SK-N-SH (cell line): ENCODE measurements at regions not wholly inside any gene's neighbourhood (a gene's known extent, or its start where the extent isn't known, plus 50 kb on each side); places are given as distances from the start of the nearest gene placed in this dataset.

Experiments used
- CTCF ChIA-PET: fragments of 300-600, 350-600 bp; formaldehyde crosslinking; extraction: SDS; loops from one replicate; lab custom pipeline; 2021; lab: Yijun Ruan, JAX
- POLR2A ChIA-PET: fragments of 350-600 bp; sonication (Branson Sonifier 250); formaldehyde crosslinking; extraction: SDS; loops from one replicate; lab custom pipeline; 2020; ENCODE audit warnings: antibody characterized with exemption, inconsistent platforms; lab: Yijun Ruan, JAX
- DNase-seq: peaks from one replicate; pipeline ENCODE4 v3.0.0; 2012
- H2AFZ ChIP-seq: fragments of 200-600 bp; sonication (generic); 2 replicates; pipeline ENCODE4 v1.8.1; 2016; ENCODE audit warnings: antibody characterized with exemption, mild to moderate bottlenecking, low read depth
- H3F3A ChIP-seq: fragments of 200-600 bp; sonication (generic); replicated peaks from 2 replicates; pipeline ENCODE3; 2016; ENCODE audit warnings: antibody characterized with exemption, mild to moderate bottlenecking; ENCODE audit not compliant: insufficient read depth
- H3K27ac ChIP-seq, 2 experiments: fragments of 200-500 bp in 1 of 2; fragments of 200-600 bp in 1 of 2; sonication (Bioruptor generic) in 1 of 2; sonication (generic), shearing (Covaris generic) in 1 of 2; 2 replicates each; pipeline versions ENCODE4 v1.5.1 to v1.6.1; 2014 to 2016; ENCODE audit warnings: low read depth in 2 of 2, inconsistent platforms in 1 of 2, low read length in 1 of 2, mild to moderate bottlenecking in 1 of 2, mixed read lengths in 1 of 2
- H3K27me3 ChIP-seq: fragments of 200-600 bp; sonication (generic), shearing (Covaris generic); 2 replicates; pipeline ENCODE4 v1.6.1; 2016; ENCODE audit warnings: mixed run types; ENCODE audit not compliant: insufficient read depth
- H3K36me3 ChIP-seq, 2 experiments: fragments of 200-500 bp in 1 of 2; fragments of 200-600 bp in 1 of 2; sonication (Bioruptor generic) in 1 of 2; sonication (generic) in 1 of 2; replicated peaks in 1 of 2; 2 replicates each; pipeline versions ENCODE3 to v1.5.1; 2014 to 2016; ENCODE audit warnings: low read length in 1 of 2, mild to moderate bottlenecking in 1 of 2; ENCODE audit not compliant: insufficient read depth in 2 of 2, control insufficient read depth in 1 of 2
- H3K4me1 ChIP-seq, 2 experiments: fragments of 200-500 bp in 1 of 2; fragments of 200-600 bp in 1 of 2; sonication (Bioruptor generic) in 1 of 2; sonication (generic), shearing (Covaris generic) in 1 of 2; 2 replicates each; pipeline versions ENCODE4 v1.5.1 to v1.6.1; 2014 to 2016; ENCODE audit warnings: low read depth in 1 of 2, low read length in 1 of 2, mixed run types in 1 of 2; ENCODE audit not compliant: insufficient read depth in 2 of 2, control insufficient read depth in 1 of 2
- H3K4me2 ChIP-seq: fragments of 200-600 bp; sonication (generic), shearing (Covaris generic); 2 replicates; pipeline ENCODE4 v1.6.1; 2017; ENCODE audit warnings: mixed run types
- H3K4me3 ChIP-seq, 2 experiments: fragments of 200-500 bp in 1 of 2; fragments of 200-600 bp in 1 of 2; sonication (Bioruptor generic) in 1 of 2; sonication (generic), shearing (Covaris generic) in 1 of 2; 2 replicates each; pipeline versions ENCODE4 v1.5.1 to v1.8.1; 2014 to 2016; ENCODE audit warnings: low read depth in 2 of 2, inconsistent platforms in 1 of 2, low read length in 1 of 2, mild to moderate bottlenecking in 1 of 2, mixed read lengths in 1 of 2, moderate library complexity in 1 of 2
- H3K79me2 ChIP-seq: fragments of 200-600 bp; sonication (generic); 2 replicates; pipeline ENCODE4 v1.8.1; 2017; ENCODE audit warnings: mild to moderate bottlenecking; ENCODE audit not compliant: insufficient read depth
- H3K9ac ChIP-seq: fragments of 200-600 bp; sonication (generic); 2 replicates; pipeline ENCODE4 v1.6.1; 2017; ENCODE audit warnings: mixed run types
- H3K9me2 ChIP-seq: fragments of 200-600 bp; sonication (generic); 2 replicates; pipeline ENCODE4 v1.6.1; 2017; ENCODE audit warnings: mixed run types
- H3K9me3 ChIP-seq: fragments of 200-600 bp; sonication (generic); 2 replicates; pipeline ENCODE4 v1.6.1; 2017; ENCODE audit warnings: mixed run types, mild to moderate bottlenecking, moderate library complexity
- H4K20me1 ChIP-seq: fragments of 200-600 bp; sonication (generic); 2 replicates; pipeline ENCODE4 v1.6.1; 2017; ENCODE audit warnings: mild to moderate bottlenecking, mixed run types; ENCODE audit not compliant: insufficient read depth
- ELF1 ChIP-seq: IDR thresholded peaks from 2 replicates; pipeline ENCODE4 v1.4.0; 2012
- EP300 ChIP-seq, 2 experiments: IDR thresholded peaks; 2 replicates each; pipeline versions ENCODE4 v1.4.0 to v1.6.1; 2012; ENCODE audit warnings: borderline replicate concordance in 1 of 2, low read depth in 1 of 2, low read length in 1 of 2
- EZH2phosphoT487 ChIP-seq: fragments of 200-600 bp; sonication (generic); IDR thresholded peaks from 2 replicates; pipeline ENCODE4 v1.6.1; 2017; ENCODE audit warnings: low read depth, mixed run types, mild to moderate bottlenecking, antibody characterized with exemption, moderate library complexity, borderline replicate concordance
- GABPA ChIP-seq: IDR thresholded peaks from 2 replicates; pipeline ENCODE4 v1.4.0; 2012; ENCODE audit warnings: low read depth, mild to moderate bottlenecking
- JUND ChIP-seq: IDR thresholded peaks from 2 replicates; pipeline ENCODE4 v1.4.0; 2012
- MEF2A ChIP-seq: IDR thresholded peaks from 2 replicates; pipeline ENCODE4 v1.4.0; 2012; ENCODE audit warnings: low read depth, borderline replicate concordance
- MXI1 ChIP-seq: IDR thresholded peaks from 2 replicates; pipeline ENCODE4 v1.6.1; 2012; ENCODE audit warnings: mild to moderate bottlenecking, low read depth, low read length, improper control_type of control experiment
- NRF1 ChIP-seq: IDR thresholded peaks from 2 replicates; pipeline ENCODE4 v1.6.1; 2012; ENCODE audit warnings: low read depth, mild to moderate bottlenecking, low read length
- POLR2AphosphoS5 ChIP-seq: IDR thresholded peaks from 2 replicates; pipeline ENCODE4 v1.6.1; 2012; ENCODE audit warnings: low read depth, low read length
- RFX5 ChIP-seq: IDR thresholded peaks from 2 replicates; pipeline ENCODE4 v1.6.1; 2012; ENCODE audit warnings: mild to moderate bottlenecking, improper control_type of control experiment, low read length
- TCF12 ChIP-seq: IDR thresholded peaks from 2 replicates; pipeline ENCODE4 v1.4.0; 2012
- TEAD4 ChIP-seq: IDR thresholded peaks from 2 replicates; pipeline ENCODE4 v1.4.0; 2012; ENCODE audit warnings: mild to moderate bottlenecking, borderline replicate concordance; ENCODE audit not compliant: insufficient read depth
- YY1 ChIP-seq: IDR thresholded peaks from 2 replicates; pipeline ENCODE4 v1.4.0; 2012; ENCODE audit warnings: low read depth, mild to moderate bottlenecking
- WGBS: methylation state at CpG from one replicate; pipeline ENCODE4 v1.1.6; 2017; ENCODE audit warnings: low lambda C conversion rate; 5-methylcytosine and 5-hydroxymethylcytosine counted together
- TF ChIP-seq, protein P1 (sequence below): fragments of 200-600 bp; sonication (generic); IDR thresholded peaks from 2 replicates; pipeline ENCODE4 v1.6.1; 2017; ENCODE audit warnings: antibody characterized with exemption, mild to moderate bottlenecking, moderate library complexity
- TF ChIP-seq, protein P2 (sequence below): fragments of 150-350 bp; IDR thresholded peaks from 2 replicates; pipeline ENCODE4 v1.6.1; 2016; ENCODE audit warnings: mild to moderate bottlenecking, low read depth, low read length
- TF ChIP-seq, protein P3 (sequence below): IDR thresholded peaks from 2 replicates; pipeline ENCODE4 v1.4.0; 2012; ENCODE audit warnings: low read depth
- TF ChIP-seq, protein P4 (sequence below): IDR thresholded peaks from 2 replicates; pipeline ENCODE4 v1.6.1; 2012; ENCODE audit warnings: mild to moderate bottlenecking, low read depth, low read length, moderate library complexity

DNA sequence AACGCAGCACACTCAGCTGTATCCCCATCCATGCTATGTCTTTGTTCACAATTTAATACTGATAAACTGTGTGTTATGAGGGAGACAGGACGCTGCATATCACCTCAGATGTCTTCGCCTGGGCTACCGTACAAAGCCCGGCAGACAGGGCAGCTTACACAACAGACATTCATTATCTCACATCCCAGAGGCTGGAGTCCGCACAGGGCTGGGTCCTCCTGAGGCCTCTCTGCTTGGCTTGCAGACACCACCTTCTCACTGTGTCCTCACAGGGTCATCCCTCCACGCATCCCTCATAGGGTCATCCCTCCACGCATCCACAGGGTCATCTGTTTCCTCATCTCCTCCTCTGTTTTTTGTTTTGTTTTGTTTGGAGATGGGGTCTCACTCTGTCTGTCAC, 61.2 kb downstream of the SHANK2 start (continued):
- TF ChIP-seq YY1 (no peak), TCF12 (no peak), ELF1 (no peak), EP300 (IDR thresholded peaks at IDR 0.05; ENCODE audit: borderline replicate concordance in 1 of 2, low read depth in 1 of 2, low read length in 1 of 2) (no peak), GABPA (no peak)
- TF ChIP-seq, protein P1, sequence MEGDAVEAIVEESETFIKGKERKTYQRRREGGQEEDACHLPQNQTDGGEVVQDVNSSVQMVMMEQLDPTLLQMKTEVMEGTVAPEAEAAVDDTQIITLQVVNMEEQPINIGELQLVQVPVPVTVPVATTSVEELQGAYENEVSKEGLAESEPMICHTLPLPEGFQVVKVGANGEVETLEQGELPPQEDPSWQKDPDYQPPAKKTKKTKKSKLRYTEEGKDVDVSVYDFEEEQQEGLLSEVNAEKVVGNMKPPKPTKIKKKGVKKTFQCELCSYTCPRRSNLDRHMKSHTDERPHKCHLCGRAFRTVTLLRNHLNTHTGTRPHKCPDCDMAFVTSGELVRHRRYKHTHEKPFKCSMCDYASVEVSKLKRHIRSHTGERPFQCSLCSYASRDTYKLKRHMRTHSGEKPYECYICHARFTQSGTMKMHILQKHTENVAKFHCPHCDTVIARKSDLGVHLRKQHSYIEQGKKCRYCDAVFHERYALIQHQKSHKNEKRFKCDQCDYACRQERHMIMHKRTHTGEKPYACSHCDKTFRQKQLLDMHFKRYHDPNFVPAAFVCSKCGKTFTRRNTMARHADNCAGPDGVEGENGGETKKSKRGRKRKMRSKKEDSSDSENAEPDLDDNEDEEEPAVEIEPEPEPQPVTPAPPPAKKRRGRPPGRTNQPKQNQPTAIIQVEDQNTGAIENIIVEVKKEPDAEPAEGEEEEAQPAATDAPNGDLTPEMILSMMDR = no peak

DNA sequence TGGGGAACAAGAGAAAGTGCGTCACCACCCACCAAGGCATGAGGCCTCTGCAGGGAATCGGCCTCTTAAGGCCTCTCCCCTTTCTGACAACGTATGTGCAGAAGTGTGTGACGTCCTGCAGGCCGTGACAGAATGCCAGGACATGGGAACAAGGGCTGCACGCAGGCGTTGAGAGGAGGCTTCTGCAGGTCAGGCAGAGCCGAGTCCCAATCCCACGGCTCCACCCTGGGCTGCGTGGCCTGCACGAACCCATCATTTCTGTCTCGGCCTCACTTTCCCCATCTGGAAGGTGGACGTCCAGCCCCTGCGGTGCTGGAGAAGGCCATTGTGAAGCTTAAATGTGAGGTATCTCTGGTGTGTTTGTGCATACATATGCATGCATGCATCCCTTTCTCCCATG, 61.8 kb downstream of the SHANK2 start:
- Histone ChIP-seq H4K20me1 (no peaks in the 10 kb centered on the region), H3K9me2 (no peaks in the 10 kb centered on the region), H3K9me3 (no peaks in the 10 kb centered on the region), H3K4me1 (no peaks in the 10 kb centered on the region), H3K4me2 (no peak overlapping the region), H3K27me3 (no peaks in the 10 kb centered on the region), H3K9ac (no peak overlapping the region), H3K27ac (no peak overlapping the region), H3K36me3 (no peaks in the 10 kb centered on the region), H3K4me3 (no peak overlapping the region), H3K79me2 (no peaks in the 10 kb centered on the region), H3F3A (no peaks in the 10 kb centered on the region)
- POLR2A ChIA-PET = no interaction called here
- 71% methylated on average over 11 of the region's 14 CpGs for WGBS
- no peak for TF ChIP-seq NRF1
- TF ChIP-seq, all 33 proteins: peak for 0
- no peak for DNase-seq
- CTCF ChIA-PET = no interaction called here
- no peak overlapping the region for H2AFZ ChIP-seq

DNA sequence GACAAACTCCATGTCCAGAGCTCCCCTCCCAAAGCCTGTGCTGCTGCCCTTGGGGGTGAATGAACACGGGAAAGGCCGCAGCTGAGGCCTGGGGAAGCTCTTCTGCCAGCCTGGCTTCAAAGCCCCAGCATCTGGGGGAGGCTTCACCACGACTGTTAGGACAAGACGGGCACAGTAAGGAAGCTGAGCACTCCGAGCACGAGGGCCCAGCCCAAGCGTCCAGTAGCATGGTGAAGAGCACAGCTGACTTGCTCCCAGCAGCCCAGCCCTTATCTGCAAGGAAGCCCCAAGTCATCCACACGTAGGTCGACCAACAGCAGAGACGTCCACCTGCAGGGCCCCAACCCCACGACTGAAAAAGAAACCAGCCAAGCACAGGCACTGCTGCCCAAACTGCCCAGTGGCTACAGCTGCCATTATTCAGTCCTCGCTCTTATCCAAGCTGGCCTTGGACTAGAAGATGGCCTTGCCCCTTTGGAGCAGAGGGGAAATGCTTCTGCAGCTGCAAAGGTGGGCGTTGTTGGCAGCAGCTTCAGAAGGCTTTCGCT, 62.5 kb downstream of the SHANK2 start:
- no peaks in the 10 kb centered on the region for H3F3A ChIP-seq
- no peak overlapping the region for H2AFZ ChIP-seq
- H3K9me3 ChIP-seq = no peaks in the 10 kb centered on the region
- no peaks in the 10 kb centered on the region for H3K36me3 ChIP-seq
- H3K9me2 ChIP-seq = no peaks in the 10 kb centered on the region
- no peaks in the 10 kb centered on the region for H3K4me1 ChIP-seq
- H3K27me3 ChIP-seq = no peaks in the 10 kb centered on the region
- H3K79me2 ChIP-seq = no peaks in the 10 kb centered on the region
- H3K4me3 ChIP-seq = no peak overlapping the region
- DNase-seq = no peak
- H4K20me1 ChIP-seq = no peaks in the 10 kb centered on the region
- ChIA-PET POLR2A (no interaction called here), CTCF (interaction anchor here (0.6 kb wide), 1 partner anchor 182 kb away, joined by 3 read pairs; no protein-coding TSS in a partner anchor)
- no peak overlapping the region for H3K4me2 ChIP-seq
- no peak overlapping the region for H3K27ac ChIP-seq
- no peak overlapping the region for H3K9ac ChIP-seq
- 26% methylated on average over 6 of the region's 14 CpGs for WGBS
- no peak for TF ChIP-seq GABPA
- TF ChIP-seq, protein P2, sequence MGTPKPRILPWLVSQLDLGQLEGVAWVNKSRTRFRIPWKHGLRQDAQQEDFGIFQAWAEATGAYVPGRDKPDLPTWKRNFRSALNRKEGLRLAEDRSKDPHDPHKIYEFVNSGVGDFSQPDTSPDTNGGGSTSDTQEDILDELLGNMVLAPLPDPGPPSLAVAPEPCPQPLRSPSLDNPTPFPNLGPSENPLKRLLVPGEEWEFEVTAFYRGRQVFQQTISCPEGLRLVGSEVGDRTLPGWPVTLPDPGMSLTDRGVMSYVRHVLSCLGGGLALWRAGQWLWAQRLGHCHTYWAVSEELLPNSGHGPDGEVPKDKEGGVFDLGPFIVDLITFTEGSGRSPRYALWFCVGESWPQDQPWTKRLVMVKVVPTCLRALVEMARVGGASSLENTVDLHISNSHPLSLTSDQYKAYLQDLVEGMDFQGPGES = no peak
- no peak for TF ChIP-seq MEF2A
- TF ChIP-seq, protein P3, sequence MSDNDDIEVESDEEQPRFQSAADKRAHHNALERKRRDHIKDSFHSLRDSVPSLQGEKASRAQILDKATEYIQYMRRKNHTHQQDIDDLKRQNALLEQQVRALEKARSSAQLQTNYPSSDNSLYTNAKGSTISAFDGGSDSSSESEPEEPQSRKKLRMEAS = no peak
- TF ChIP-seq JUND = no peak
- TF ChIP-seq, protein P1 = no peak
- TF ChIP-seq EZH2phosphoT487 = no peak
- TF ChIP-seq, protein P4, sequence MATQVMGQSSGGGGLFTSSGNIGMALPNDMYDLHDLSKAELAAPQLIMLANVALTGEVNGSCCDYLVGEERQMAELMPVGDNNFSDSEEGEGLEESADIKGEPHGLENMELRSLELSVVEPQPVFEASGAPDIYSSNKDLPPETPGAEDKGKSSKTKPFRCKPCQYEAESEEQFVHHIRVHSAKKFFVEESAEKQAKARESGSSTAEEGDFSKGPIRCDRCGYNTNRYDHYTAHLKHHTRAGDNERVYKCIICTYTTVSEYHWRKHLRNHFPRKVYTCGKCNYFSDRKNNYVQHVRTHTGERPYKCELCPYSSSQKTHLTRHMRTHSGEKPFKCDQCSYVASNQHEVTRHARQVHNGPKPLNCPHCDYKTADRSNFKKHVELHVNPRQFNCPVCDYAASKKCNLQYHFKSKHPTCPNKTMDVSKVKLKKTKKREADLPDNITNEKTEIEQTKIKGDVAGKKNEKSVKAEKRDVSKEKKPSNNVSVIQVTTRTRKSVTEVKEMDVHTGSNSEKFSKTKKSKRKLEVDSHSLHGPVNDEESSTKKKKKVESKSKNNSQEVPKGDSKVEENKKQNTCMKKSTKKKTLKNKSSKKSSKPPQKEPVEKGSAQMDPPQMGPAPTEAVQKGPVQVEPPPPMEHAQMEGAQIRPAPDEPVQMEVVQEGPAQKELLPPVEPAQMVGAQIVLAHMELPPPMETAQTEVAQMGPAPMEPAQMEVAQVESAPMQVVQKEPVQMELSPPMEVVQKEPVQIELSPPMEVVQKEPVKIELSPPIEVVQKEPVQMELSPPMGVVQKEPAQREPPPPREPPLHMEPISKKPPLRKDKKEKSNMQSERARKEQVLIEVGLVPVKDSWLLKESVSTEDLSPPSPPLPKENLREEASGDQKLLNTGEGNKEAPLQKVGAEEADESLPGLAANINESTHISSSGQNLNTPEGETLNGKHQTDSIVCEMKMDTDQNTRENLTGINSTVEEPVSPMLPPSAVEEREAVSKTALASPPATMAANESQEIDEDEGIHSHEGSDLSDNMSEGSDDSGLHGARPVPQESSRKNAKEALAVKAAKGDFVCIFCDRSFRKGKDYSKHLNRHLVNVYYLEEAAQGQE = no peak
- TF ChIP-seq TEAD4 = no peak
- no peak for TF ChIP-seq RFX5
- no peak for TF ChIP-seq YY1
- no peak for TF ChIP-seq POLR2AphosphoS5
- TF ChIP-seq MXI1 = no peak
- no peak for TF ChIP-seq TCF12
